K562 (cell line): ENCODE measurements at regions not wholly inside any gene's neighbourhood (a gene's known extent, or its start where the extent isn't known, plus 50 kb on each side); places are given as distances from the start of the nearest gene placed in this dataset.

Experiments used
- CC2D1A ChIP-seq: fragments of 450-650 bp; IDR thresholded peaks from 2 replicates; pipeline ENCODE4 v1.6.1; 2017; ENCODE audit warnings: mild to moderate bottlenecking
- HNRNPUL1 ChIP-seq: fragments of 200-400 bp; formaldehyde crosslinking; IDR thresholded peaks from 2 replicates; pipeline ENCODE4 v1.6.1; 2017; ENCODE audit warnings: low read length
- KHSRP ChIP-seq: fragments of 450-650 bp; IDR thresholded peaks from 2 replicates; pipeline ENCODE4 v1.6.1; 2017
- POLR2A ChIP-seq: fragments of 450-650 bp; conservative IDR thresholded peaks from 2 replicates; pipeline ENCODE4 v1.6.1; 2016
- SIN3A ChIP-seq, 2 experiments: fragments of 150-350 bp in 1 of 2; IDR thresholded peaks; 2 replicates each; pipeline ENCODE4 v1.6.1; 2011 to 2016; ENCODE audit warnings: borderline replicate concordance in 2 of 2, low read depth in 2 of 2, low read length in 2 of 2, mild to moderate bottlenecking in 2 of 2, moderate library complexity in 2 of 2; ENCODE audit not compliant: control insufficient read depth in 1 of 2
- SMARCA5 ChIP-seq: fragments of 450-650 bp; IDR thresholded peaks from 2 replicates; pipeline ENCODE4 v1.6.1; 2016
- SRF ChIP-seq, 2 experiments: fragments of 250-450, 450-650 bp in 1 of 2; sonication (Bioruptor Pico) in 1 of 2; sonication (generic) in 1 of 2; formaldehyde crosslinking; IDR thresholded peaks; 2 replicates each; pipeline versions ENCODE4 v1.5.0 to v1.5.1; 2020 to 2022; ENCODE audit warnings: mild to moderate bottlenecking in 1 of 2, missing genetic modification reagents in 1 of 2

DNA sequence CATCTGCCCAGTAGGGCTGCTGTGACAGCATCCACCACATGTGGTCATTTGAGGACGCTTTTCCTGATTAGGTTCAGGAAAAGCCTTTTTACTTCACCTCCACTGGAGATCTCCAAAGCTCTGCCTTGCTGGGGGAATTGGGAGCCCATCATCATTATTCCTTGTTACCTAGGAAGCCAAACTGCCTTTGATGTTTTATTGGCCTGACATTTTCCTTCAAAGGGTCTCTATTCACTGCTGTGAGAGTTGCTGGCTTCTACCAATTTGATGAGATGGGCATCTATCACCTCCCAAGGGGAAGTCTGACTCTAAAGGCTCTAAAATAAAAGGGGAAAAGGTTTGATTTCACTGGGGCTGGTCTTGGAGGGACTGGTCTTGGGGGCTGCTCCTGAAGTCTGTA lies 678.6 kb downstream of the PTPRU start:
- TF ChIP-seq SRF (CRISPR knock-in tag; IDR thresholded peaks at IDR 0.05) (no peak), POLR2A (no peak), CC2D1A (no peak), KHSRP (no peak), SMARCA5 (no peak), HNRNPUL1 (no peak), SIN3A (IDR thresholded peaks at IDR 0.05; ENCODE audit: borderline replicate concordance in 2 of 2, control insufficient read depth in 1 of 2, low read depth in 2 of 2, low read length in 2 of 2) (no peak)
